ENCODE measurements at regions not wholly inside any gene's neighbourhood (a gene's known extent, or its start where the extent isn't known, plus 50 kb on each side); places are given as distances from the start of the nearest gene placed in this dataset.

- no peaks in the 10 kb centered on the region for H3K27me3 ChIP-seq (ENCODE audit: insufficient read depth, poor library complexity, severe bottlenecking)
- no peak for TF ChIP-seq REST (IDR thresholded peaks at IDR 0.05; ENCODE audit: insufficient replicate concordance, low read depth)
- H3K4me3 ChIP-seq (replicated peaks; ENCODE audit: insufficient read depth, low read length): no peak overlapping the region
- no peak for DNase-seq (ENCODE audit: low read depth in 1 of 2, low spot score in 1 of 2)
- no peak overlapping the region for H3K27ac ChIP-seq (replicated peaks)
These were observed 528.9 kb downstream of the ZNF674 start for GRCh38 chrX:46016296-46016695.

DNA sequence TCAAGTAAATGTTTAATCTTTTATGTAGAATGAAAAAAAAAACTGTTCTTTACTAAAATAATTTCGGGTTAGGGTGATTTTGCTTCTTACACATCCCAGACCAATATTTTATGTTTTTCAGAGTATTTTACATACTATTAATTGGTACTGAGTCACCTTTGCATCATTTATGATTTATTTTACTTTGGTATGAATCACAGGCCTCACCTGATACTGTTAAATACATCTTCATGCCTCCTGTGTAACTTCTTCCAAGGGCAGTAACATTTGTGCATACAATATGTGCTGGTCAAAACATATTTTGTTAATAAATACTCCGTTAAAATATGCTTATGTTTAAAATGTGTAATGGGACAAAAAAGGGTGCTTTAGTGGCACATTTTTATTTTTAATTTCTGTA is 529.6 kb downstream of the ZNF674 start:
- TF ChIP-seq, protein P1, sequence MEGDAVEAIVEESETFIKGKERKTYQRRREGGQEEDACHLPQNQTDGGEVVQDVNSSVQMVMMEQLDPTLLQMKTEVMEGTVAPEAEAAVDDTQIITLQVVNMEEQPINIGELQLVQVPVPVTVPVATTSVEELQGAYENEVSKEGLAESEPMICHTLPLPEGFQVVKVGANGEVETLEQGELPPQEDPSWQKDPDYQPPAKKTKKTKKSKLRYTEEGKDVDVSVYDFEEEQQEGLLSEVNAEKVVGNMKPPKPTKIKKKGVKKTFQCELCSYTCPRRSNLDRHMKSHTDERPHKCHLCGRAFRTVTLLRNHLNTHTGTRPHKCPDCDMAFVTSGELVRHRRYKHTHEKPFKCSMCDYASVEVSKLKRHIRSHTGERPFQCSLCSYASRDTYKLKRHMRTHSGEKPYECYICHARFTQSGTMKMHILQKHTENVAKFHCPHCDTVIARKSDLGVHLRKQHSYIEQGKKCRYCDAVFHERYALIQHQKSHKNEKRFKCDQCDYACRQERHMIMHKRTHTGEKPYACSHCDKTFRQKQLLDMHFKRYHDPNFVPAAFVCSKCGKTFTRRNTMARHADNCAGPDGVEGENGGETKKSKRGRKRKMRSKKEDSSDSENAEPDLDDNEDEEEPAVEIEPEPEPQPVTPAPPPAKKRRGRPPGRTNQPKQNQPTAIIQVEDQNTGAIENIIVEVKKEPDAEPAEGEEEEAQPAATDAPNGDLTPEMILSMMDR (IDR thresholded peaks at IDR 0.05; ENCODE audit: insufficient read depth, low read length): no peak
- TF ChIP-seq REST (IDR thresholded peaks at IDR 0.05; ENCODE audit: insufficient replicate concordance, low read depth) (no peak), SPI1 (IDR thresholded peaks at IDR 0.05; ENCODE audit: borderline replicate concordance, low read depth) (no peak), GABPA (IDR thresholded peaks at IDR 0.05; ENCODE audit: low read depth) (no peak), POLR2AphosphoS5 (IDR thresholded peaks at IDR 0.05; ENCODE audit: low read depth) (no peak)
- Histone ChIP-seq H3K4me3 (replicated peaks; ENCODE audit: insufficient read depth, low read length) (no peak overlapping the region), H3K27ac (replicated peaks) (no peak overlapping the region), H3K27me3 (ENCODE audit: insufficient read depth, poor library complexity, severe bottlenecking) (no peaks in the 10 kb centered on the region)
- DNase-seq (ENCODE audit: low read depth in 1 of 2, low spot score in 1 of 2): no peak

- TF ChIP-seq REST (IDR thresholded peaks at IDR 0.05; ENCODE audit: insufficient replicate concordance, low read depth) (no peak), POLR2AphosphoS5 (IDR thresholded peaks at IDR 0.05; ENCODE audit: low read depth) (no peak), SPI1 (IDR thresholded peaks at IDR 0.05; ENCODE audit: borderline replicate concordance, low read depth) (no peak), GABPA (IDR thresholded peaks at IDR 0.05; ENCODE audit: low read depth) (no peak)
- TF ChIP-seq, protein P1 (IDR thresholded peaks at IDR 0.05; ENCODE audit: insufficient read depth, low read length): no peak
- Histone ChIP-seq H3K4me3 (replicated peaks; ENCODE audit: insufficient read depth, low read length) (no peak overlapping the region), H3K27me3 (ENCODE audit: insufficient read depth, poor library complexity, severe bottlenecking) (no peaks in the 10 kb centered on the region), H3K27ac (replicated peaks) (no peak overlapping the region)
- no peak for DNase-seq (ENCODE audit: low read depth in 1 of 2, low spot score in 1 of 2)
These were observed 552.7 kb downstream of the ZNF674 start for GRCh38 chrX:45992402-45993123.
